ENCODE measurements at regions not wholly inside any gene's neighbourhood (a gene's known extent, or its start where the extent isn't known, plus 50 kb on each side); places are given as distances from the start of the nearest gene placed in this dataset.

DNA sequence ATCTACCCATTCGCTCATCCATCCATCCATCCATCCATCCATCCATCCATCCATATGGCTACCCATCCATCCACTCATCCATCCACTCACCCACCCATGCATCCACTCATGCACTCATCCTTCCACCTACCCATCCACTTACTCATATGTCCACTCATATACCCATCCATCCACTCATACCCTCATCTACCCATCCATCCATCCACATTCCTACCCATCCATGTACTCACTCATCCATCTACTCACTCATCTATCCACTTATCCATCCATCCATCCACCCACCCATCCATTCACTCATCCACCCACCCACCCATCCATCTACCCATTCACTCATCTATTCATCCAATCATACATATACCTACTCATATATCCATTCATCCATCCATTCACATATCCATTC, 112.0 kb downstream of the RBFOX3 start:
- ATAC-seq: no peak

More for the DNA sequence above, 112.0 kb downstream of the RBFOX3 start:
- Histone ChIP-seq H3K9ac (ENCODE audit: low read length) (no peak overlapping the region), H3K27me3 (ENCODE audit: insufficient read depth, low read length) (peaks cover 15% of the 10 kb centered on the region; the same call in 1 of the 2 replicates), H3K79me2 (ENCODE audit: insufficient read depth, low read length) (no peaks in the 10 kb centered on the region), H3K9me2 (ENCODE audit: insufficient read depth) (no peaks in the 10 kb centered on the region), H3K27ac (ENCODE audit: low read depth, low read length) (no peak overlapping the region), H3K36me3 (ENCODE audit: control insufficient read depth in 1 of 2, insufficient read depth in 2 of 2, low read length in 2 of 2) (no peaks in the 10 kb centered on the region), H3K4me3 (replicated peaks in 1 of 2; ENCODE audit: low read depth in 1 of 2, low read length in 2 of 2) (no peak overlapping the region), H3K4me2 (ENCODE audit: low read length) (no peak overlapping the region), H3K9me3 (ENCODE audit: control insufficient read depth in 1 of 2, insufficient read depth in 1 of 2, low read depth in 1 of 2, low read length in 2 of 2) (no peaks in the 10 kb centered on the region), H3K4me1 (ENCODE audit: control insufficient read depth in 1 of 2, insufficient read depth in 2 of 2, low read length in 2 of 2) (no peaks in the 10 kb centered on the region), H4K20me1 (ENCODE audit: insufficient read depth) (no peaks in the 10 kb centered on the region), H2AFZ (ENCODE audit: low read depth, low read length, poor library complexity, severe bottlenecking) (no peak overlapping the region)
- DNase-seq (ENCODE audit: low read depth, low spot score): no peak
- ChIA-PET CTCF (no interaction called here), RAD21 (ENCODE audit: low non-redundant PET in 1 of 2, low total read pairs in 2 of 2, uncharacterized antibody in 2 of 2, unreplicated experiment in 2 of 2) (no interaction called here), POLR2A (no interaction called here)
- TF ChIP-seq ZFX (IDR thresholded peaks at IDR 0.05): no peak
- no peak for TF ChIP-seq CBX3 (IDR thresholded peaks at IDR 0.05; ENCODE audit: low read depth)
- no peak for TF ChIP-seq SRF (IDR thresholded peaks at IDR 0.05; ENCODE audit: low read depth)
- TF ChIP-seq YY1 (IDR thresholded peaks at IDR 0.05; ENCODE audit: extremely low read depth, insufficient replicate concordance, low read depth, low read length): no peak
- TF ChIP-seq, protein P1, sequence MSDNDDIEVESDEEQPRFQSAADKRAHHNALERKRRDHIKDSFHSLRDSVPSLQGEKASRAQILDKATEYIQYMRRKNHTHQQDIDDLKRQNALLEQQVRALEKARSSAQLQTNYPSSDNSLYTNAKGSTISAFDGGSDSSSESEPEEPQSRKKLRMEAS (IDR thresholded peaks at IDR 0.05): no peak
- TF ChIP-seq EZH2phosphoT487 (IDR thresholded peaks at IDR 0.05; ENCODE audit: borderline replicate concordance): no peak
- no peak for TF ChIP-seq POLR2AphosphoS5 (IDR thresholded peaks at IDR 0.05; ENCODE audit: low read depth, low read length)
- no peak for TF ChIP-seq ZBTB33 (IDR thresholded peaks at IDR 0.05; ENCODE audit: extremely low read depth, insufficient replicate concordance, low read length)
- no peak for TF ChIP-seq CEBPB (IDR thresholded peaks at IDR 0.05; ENCODE audit: low read depth)
- no peak for TF ChIP-seq TCF7L2 (IDR thresholded peaks at IDR 0.05; ENCODE audit: borderline replicate concordance, extremely low read depth, insufficient read depth, insufficient read length)
- TF ChIP-seq RAD21 (IDR thresholded peaks at IDR 0.05; ENCODE audit: low read depth): no peak
- TF ChIP-seq SIN3A (IDR thresholded peaks at IDR 0.05; ENCODE audit: low read depth): no peak
- TF ChIP-seq ELF1 (IDR thresholded peaks at IDR 0.05; ENCODE audit: borderline replicate concordance, low read depth): no peak
- no peak for TF ChIP-seq POLR2A (IDR thresholded peaks at IDR 0.05; ENCODE audit: borderline replicate concordance, extremely low read depth, insufficient read depth, insufficient read length)
- TF ChIP-seq, protein P2, sequence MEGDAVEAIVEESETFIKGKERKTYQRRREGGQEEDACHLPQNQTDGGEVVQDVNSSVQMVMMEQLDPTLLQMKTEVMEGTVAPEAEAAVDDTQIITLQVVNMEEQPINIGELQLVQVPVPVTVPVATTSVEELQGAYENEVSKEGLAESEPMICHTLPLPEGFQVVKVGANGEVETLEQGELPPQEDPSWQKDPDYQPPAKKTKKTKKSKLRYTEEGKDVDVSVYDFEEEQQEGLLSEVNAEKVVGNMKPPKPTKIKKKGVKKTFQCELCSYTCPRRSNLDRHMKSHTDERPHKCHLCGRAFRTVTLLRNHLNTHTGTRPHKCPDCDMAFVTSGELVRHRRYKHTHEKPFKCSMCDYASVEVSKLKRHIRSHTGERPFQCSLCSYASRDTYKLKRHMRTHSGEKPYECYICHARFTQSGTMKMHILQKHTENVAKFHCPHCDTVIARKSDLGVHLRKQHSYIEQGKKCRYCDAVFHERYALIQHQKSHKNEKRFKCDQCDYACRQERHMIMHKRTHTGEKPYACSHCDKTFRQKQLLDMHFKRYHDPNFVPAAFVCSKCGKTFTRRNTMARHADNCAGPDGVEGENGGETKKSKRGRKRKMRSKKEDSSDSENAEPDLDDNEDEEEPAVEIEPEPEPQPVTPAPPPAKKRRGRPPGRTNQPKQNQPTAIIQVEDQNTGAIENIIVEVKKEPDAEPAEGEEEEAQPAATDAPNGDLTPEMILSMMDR (IDR thresholded peaks at IDR 0.05 in 2 of 3, conservative IDR thresholded peaks at IDR 0.05 in 1 of 3; ENCODE audit: borderline replicate concordance in 1 of 3, insufficient read depth in 1 of 3, low read depth in 2 of 3, low read length in 2 of 3): no peak
- TF ChIP-seq FOSL1 (IDR thresholded peaks at IDR 0.05; ENCODE audit: low read depth): no peak
- no peak for TF ChIP-seq ZNF274 (IDR thresholded peaks at IDR 0.05; ENCODE audit: low read depth, low read length)
- TF ChIP-seq JUND (IDR thresholded peaks at IDR 0.05): no peak
- TF ChIP-seq EGR1 (IDR thresholded peaks at IDR 0.05; ENCODE audit: low read depth): no peak
- BruUV-seq (replicated peaks): no TSS peak
- intact Hi-C loops (cut with micrococcal nuclease): no loop called here
